ENCODE measurements at regions not wholly inside any gene's neighbourhood (a gene's known extent, or its start where the extent isn't known, plus 50 kb on each side); places are given as distances from the start of the nearest gene placed in this dataset.

GRCh38 chr6:82767447-82767846 lies 298.2 kb downstream of the UBE3D start:
- H3K36me3 ChIP-seq (ENCODE audit: control insufficient read depth, insufficient read depth, low read length) = no peaks in the 10 kb centered on the region
- H3K27me3 ChIP-seq (ENCODE audit: control insufficient read depth, insufficient read depth, low read length) = no peaks in the 10 kb centered on the region
- H3K9me3 ChIP-seq (ENCODE audit: control insufficient read depth, insufficient read depth, low read depth, low read length) = no peaks in the 10 kb centered on the region
- H3K4me3 ChIP-seq (ENCODE audit: low read depth, low read length) = no peak overlapping the region
- H3K27ac ChIP-seq (ENCODE audit: low read depth, low read length) = no peak overlapping the region
- H3K9ac ChIP-seq (ENCODE audit: low read length) = no peak overlapping the region
- H3K4me1 ChIP-seq (ENCODE audit: control insufficient read depth, insufficient read depth, low read length) = no peaks in the 10 kb centered on the region

DNA sequence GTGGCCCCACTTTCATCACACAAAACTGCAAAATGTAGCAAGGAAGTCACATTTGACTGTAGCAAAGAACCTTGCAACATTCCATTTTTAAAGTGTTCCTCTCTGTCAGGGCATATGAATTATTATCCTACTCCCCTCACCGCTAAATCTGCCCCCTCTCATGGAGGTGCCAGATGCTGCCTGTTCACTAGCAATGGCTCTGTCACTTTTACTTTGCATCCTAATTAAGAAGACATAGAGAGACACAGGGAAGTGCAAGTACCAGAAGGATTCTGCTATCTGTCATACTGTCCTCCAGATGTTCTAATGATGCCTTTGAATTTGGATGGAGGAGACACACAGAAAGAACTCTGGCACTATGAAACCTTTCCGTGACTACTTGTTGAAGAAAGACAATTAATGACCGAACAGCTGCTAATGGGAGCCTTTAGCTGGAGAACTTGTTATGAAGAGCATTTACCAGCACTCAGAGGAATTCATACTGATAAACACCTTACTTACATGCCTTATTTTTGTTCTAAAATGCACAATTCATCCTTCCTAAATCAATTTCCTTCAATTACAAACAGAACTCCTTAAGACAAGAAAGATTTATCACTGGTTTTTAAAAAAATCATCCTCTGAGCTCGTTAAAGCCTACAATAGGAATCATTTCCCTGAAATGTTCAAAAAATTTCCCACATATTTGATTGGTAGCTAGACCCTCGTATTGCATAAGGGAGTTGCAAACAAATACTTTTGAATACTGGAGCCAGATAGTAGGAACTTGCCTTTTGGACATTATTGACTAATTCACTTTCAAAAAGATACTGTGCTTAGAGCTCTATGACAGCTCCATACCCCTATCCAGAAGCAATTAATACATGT lies 292.6 kb downstream of the UBE3D start:
- Histone ChIP-seq H3K27ac (ENCODE audit: low read depth, low read length) (no peak overlapping the region), H3K4me1 (ENCODE audit: control insufficient read depth, insufficient read depth, low read length) (no peaks in the 10 kb centered on the region), H3K9me3 (ENCODE audit: control insufficient read depth, insufficient read depth, low read depth, low read length) (no peaks in the 10 kb centered on the region)

GRCh38 chr6:82775361-82775760 lies 290.3 kb downstream of the UBE3D start:
- Histone ChIP-seq H3K4me1 (ENCODE audit: control insufficient read depth, insufficient read depth, low read length) (no peaks in the 10 kb centered on the region), H3K27me3 (ENCODE audit: control insufficient read depth, insufficient read depth, low read length) (no peaks in the 10 kb centered on the region), H3K9me3 (ENCODE audit: control insufficient read depth, insufficient read depth, low read depth, low read length) (no peaks in the 10 kb centered on the region)

More for the DNA sequence above, 292.6 kb downstream of the UBE3D start:
- Histone ChIP-seq H3K36me3 (ENCODE audit: control insufficient read depth, insufficient read depth, low read length) (no peaks in the 10 kb centered on the region), H3K4me3 (ENCODE audit: low read depth, low read length) (no peak overlapping the region), H3K9ac (ENCODE audit: low read length) (no peak overlapping the region), H3K27me3 (ENCODE audit: control insufficient read depth, insufficient read depth, low read length) (no peaks in the 10 kb centered on the region)

GRCh38 chr6:82775981-82776380 lies 289.7 kb downstream of the UBE3D start:
- H3K9ac ChIP-seq (ENCODE audit: low read length) = no peak overlapping the region

More at GRCh38 chr6:82775361-82775760, 290.3 kb downstream of the UBE3D start:
- no peaks in the 10 kb centered on the region for H3K36me3 ChIP-seq (ENCODE audit: control insufficient read depth, insufficient read depth, low read length)
- no peak overlapping the region for H3K27ac ChIP-seq (ENCODE audit: low read depth, low read length)
- H3K9ac ChIP-seq (ENCODE audit: low read length) = no peak overlapping the region
- no peak overlapping the region for H3K4me3 ChIP-seq (ENCODE audit: low read depth, low read length)

GRCh38 chr6:82779041-82779440 lies 286.6 kb downstream of the UBE3D start:
- Histone ChIP-seq H3K9ac (ENCODE audit: low read length) (no peak overlapping the region), H3K4me3 (ENCODE audit: low read depth, low read length) (no peak overlapping the region), H3K9me3 (ENCODE audit: control insufficient read depth, insufficient read depth, low read depth, low read length) (no peaks in the 10 kb centered on the region)

More at GRCh38 chr6:82775981-82776380, 289.7 kb downstream of the UBE3D start:
- no peaks in the 10 kb centered on the region for H3K9me3 ChIP-seq (ENCODE audit: control insufficient read depth, insufficient read depth, low read depth, low read length)
- no peak overlapping the region for H3K27ac ChIP-seq (ENCODE audit: low read depth, low read length)
- no peaks in the 10 kb centered on the region for H3K27me3 ChIP-seq (ENCODE audit: control insufficient read depth, insufficient read depth, low read length)
- H3K4me1 ChIP-seq (ENCODE audit: control insufficient read depth, insufficient read depth, low read length) = no peaks in the 10 kb centered on the region
- H3K36me3 ChIP-seq (ENCODE audit: control insufficient read depth, insufficient read depth, low read length) = no peaks in the 10 kb centered on the region
- H3K4me3 ChIP-seq (ENCODE audit: low read depth, low read length) = no peak overlapping the region

GRCh38 chr6:82780334-82780733 lies 285.3 kb downstream of the UBE3D start:
- H3K36me3 ChIP-seq (ENCODE audit: control insufficient read depth, insufficient read depth, low read length) = no peaks in the 10 kb centered on the region
- H3K27ac ChIP-seq (ENCODE audit: low read depth, low read length) = no peak overlapping the region
- H3K4me1 ChIP-seq (ENCODE audit: control insufficient read depth, insufficient read depth, low read length) = no peaks in the 10 kb centered on the region
- no peak overlapping the region for H3K9ac ChIP-seq (ENCODE audit: low read length)
- H3K4me3 ChIP-seq (ENCODE audit: low read depth, low read length) = no peak overlapping the region
- no peaks in the 10 kb centered on the region for H3K9me3 ChIP-seq (ENCODE audit: control insufficient read depth, insufficient read depth, low read depth, low read length)
- H3K27me3 ChIP-seq (ENCODE audit: control insufficient read depth, insufficient read depth, low read length) = no peaks in the 10 kb centered on the region

More at GRCh38 chr6:82779041-82779440, 286.6 kb downstream of the UBE3D start:
- no peak overlapping the region for H3K27ac ChIP-seq (ENCODE audit: low read depth, low read length)
- H3K36me3 ChIP-seq (ENCODE audit: control insufficient read depth, insufficient read depth, low read length) = no peaks in the 10 kb centered on the region
- H3K4me1 ChIP-seq (ENCODE audit: control insufficient read depth, insufficient read depth, low read length) = no peaks in the 10 kb centered on the region
- H3K27me3 ChIP-seq (ENCODE audit: control insufficient read depth, insufficient read depth, low read length) = no peaks in the 10 kb centered on the region

DNA sequence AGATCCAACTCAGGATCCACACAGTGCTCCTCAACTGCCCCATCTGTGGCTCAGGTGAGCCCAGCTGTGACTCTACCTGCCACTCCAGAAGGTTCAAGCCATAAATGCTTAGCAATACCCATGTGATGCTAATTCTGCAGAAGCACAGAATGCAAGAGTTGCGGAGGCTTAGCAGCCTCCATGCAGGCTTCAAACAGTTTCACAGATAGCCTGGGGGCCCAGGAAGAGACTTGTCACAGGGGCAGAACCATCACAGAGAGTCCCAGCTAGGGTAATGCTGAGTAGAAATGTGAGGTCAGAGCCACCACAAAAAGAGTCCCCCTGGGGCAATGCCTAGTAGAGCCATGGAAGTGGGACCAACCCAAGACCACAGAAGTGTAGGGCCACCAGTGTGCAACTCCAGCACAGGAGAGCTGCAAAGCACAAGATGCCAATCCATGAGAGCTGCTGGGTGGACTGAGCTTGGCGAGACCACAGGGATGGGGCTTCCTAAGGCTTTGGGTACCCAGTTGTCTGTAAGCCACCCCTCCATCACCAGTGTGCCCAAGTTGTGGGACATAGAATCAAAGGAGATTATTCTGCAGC lies 283.9 kb downstream of the UBE3D start:
- Histone ChIP-seq H3K27ac (ENCODE audit: low read depth, low read length) (no peak overlapping the region), H3K27me3 (ENCODE audit: control insufficient read depth, insufficient read depth, low read length) (no peaks in the 10 kb centered on the region), H3K9me3 (ENCODE audit: control insufficient read depth, insufficient read depth, low read depth, low read length) (no peaks in the 10 kb centered on the region), H3K4me1 (ENCODE audit: control insufficient read depth, insufficient read depth, low read length) (no peaks in the 10 kb centered on the region), H3K9ac (ENCODE audit: low read length) (no peak overlapping the region), H3K36me3 (ENCODE audit: control insufficient read depth, insufficient read depth, low read length) (no peaks in the 10 kb centered on the region), H3K4me3 (ENCODE audit: low read depth, low read length) (no peak overlapping the region)

- no peaks in the 10 kb centered on the region for H3K36me3 ChIP-seq (ENCODE audit: control insufficient read depth, insufficient read depth, low read length)
- no peaks in the 10 kb centered on the region for H3K4me1 ChIP-seq (ENCODE audit: control insufficient read depth, insufficient read depth, low read length)
- no peak overlapping the region for H3K27ac ChIP-seq (ENCODE audit: low read depth, low read length)
- no peaks in the 10 kb centered on the region for H3K9me3 ChIP-seq (ENCODE audit: control insufficient read depth, insufficient read depth, low read depth, low read length)
- no peaks in the 10 kb centered on the region for H3K27me3 ChIP-seq (ENCODE audit: control insufficient read depth, insufficient read depth, low read length)
- H3K9ac ChIP-seq (ENCODE audit: low read length) = no peak overlapping the region
- H3K4me3 ChIP-seq (ENCODE audit: low read depth, low read length) = no peak overlapping the region
Measured at GRCh38 chr6:82783587-82784236, 281.9 kb downstream of the UBE3D start.

- Histone ChIP-seq H3K27me3 (ENCODE audit: control insufficient read depth, insufficient read depth, low read length) (no peaks in the 10 kb centered on the region), H3K4me3 (ENCODE audit: low read depth, low read length) (no peak overlapping the region), H3K27ac (ENCODE audit: low read depth, low read length) (no peak overlapping the region), H3K4me1 (ENCODE audit: control insufficient read depth, insufficient read depth, low read length) (no peaks in the 10 kb centered on the region), H3K9ac (ENCODE audit: low read length) (no peak overlapping the region), H3K9me3 (ENCODE audit: control insufficient read depth, insufficient read depth, low read depth, low read length) (no peaks in the 10 kb centered on the region), H3K36me3 (ENCODE audit: control insufficient read depth, insufficient read depth, low read length) (no peaks in the 10 kb centered on the region)
Measured at GRCh38 chr6:82785206-82785605, 280.4 kb downstream of the UBE3D start.

DNA sequence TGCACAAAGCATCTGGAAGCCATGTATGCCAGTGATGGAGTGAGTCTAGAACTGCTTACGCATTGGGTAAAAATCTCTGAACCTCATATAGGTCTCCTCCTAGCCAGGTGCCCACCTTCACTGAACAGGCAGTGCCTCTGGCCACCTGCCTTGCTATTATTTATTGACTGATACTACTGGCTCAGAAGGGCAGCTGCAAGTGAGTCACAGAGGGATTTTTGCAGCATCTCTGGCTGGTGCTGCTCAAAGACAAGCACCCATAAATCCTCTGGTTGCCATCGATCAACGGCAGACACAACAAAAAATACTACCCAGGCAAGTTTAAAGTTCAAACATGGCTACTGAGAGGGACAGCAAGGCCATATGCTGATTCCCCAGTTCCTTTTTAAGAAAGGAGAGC lies 279.4 kb downstream of the UBE3D start:
- no peaks in the 10 kb centered on the region for H3K4me1 ChIP-seq (ENCODE audit: control insufficient read depth, insufficient read depth, low read length)
- no peak overlapping the region for H3K9ac ChIP-seq (ENCODE audit: low read length)
- no peaks in the 10 kb centered on the region for H3K36me3 ChIP-seq (ENCODE audit: control insufficient read depth, insufficient read depth, low read length)
- no peaks in the 10 kb centered on the region for H3K9me3 ChIP-seq (ENCODE audit: control insufficient read depth, insufficient read depth, low read depth, low read length)
- no peak overlapping the region for H3K27ac ChIP-seq (ENCODE audit: low read depth, low read length)
- no peak overlapping the region for H3K4me3 ChIP-seq (ENCODE audit: low read depth, low read length)
- H3K27me3 ChIP-seq (ENCODE audit: control insufficient read depth, insufficient read depth, low read length) = no peaks in the 10 kb centered on the region

- no peaks in the 10 kb centered on the region for H3K4me1 ChIP-seq (ENCODE audit: control insufficient read depth, insufficient read depth, low read length)
- no peak overlapping the region for H3K4me3 ChIP-seq (ENCODE audit: low read depth, low read length)
- H3K27ac ChIP-seq (ENCODE audit: low read depth, low read length) = no peak overlapping the region
- H3K27me3 ChIP-seq (ENCODE audit: control insufficient read depth, insufficient read depth, low read length) = no peaks in the 10 kb centered on the region
- H3K9ac ChIP-seq (ENCODE audit: low read length) = no peak overlapping the region
- H3K9me3 ChIP-seq (ENCODE audit: control insufficient read depth, insufficient read depth, low read depth, low read length) = no peaks in the 10 kb centered on the region; the same call in 1 of the 2 replicates
- no peaks in the 10 kb centered on the region for H3K36me3 ChIP-seq (ENCODE audit: control insufficient read depth, insufficient read depth, low read length)
Measured at GRCh38 chr6:82795940-82796339, 269.7 kb downstream of the UBE3D start.

Data from HUES6 (cell line).